Neuronal stem cell (in vitro differentiated cells): ENCODE measurements at regions not wholly inside any gene's neighbourhood (a gene's known extent, or its start where the extent isn't known, plus 50 kb on each side); places are given as distances from the start of the nearest gene placed in this dataset.
"Not testable (repeated sequence)": the region's sequence is repeated elsewhere in the genome, so short reads cannot be mapped to it uniquely, and the experiment has no call there.

Source experiments
- DNase-seq: peaks from one replicate; pipeline ENCODE4 v3.0.0-alpha.2; 2013; ENCODE audit warnings: low spot score
- H2AFZ ChIP-seq: one replicate; pipeline ENCODE4 v1.6.1; 2013; ENCODE audit warnings: mild to moderate bottlenecking, low read length, inconsistent platforms
- H2AK5ac ChIP-seq: 2 replicates; pipeline ENCODE4 v1.6.1; 2013; ENCODE audit warnings: low read depth, mild to moderate bottlenecking, inconsistent platforms, low read length, moderate library complexity, mixed read lengths
- H2BK120ac ChIP-seq: 2 replicates; pipeline ENCODE4 v1.6.1; 2013; ENCODE audit warnings: low read depth, mild to moderate bottlenecking, inconsistent platforms, low read length, moderate library complexity, mixed read lengths
- H2BK12ac ChIP-seq: one replicate; pipeline ENCODE4 v1.6.1; 2013; ENCODE audit warnings: low read length, inconsistent platforms
- H2BK15ac ChIP-seq: 2 replicates; pipeline ENCODE4 v1.6.1; 2013; ENCODE audit warnings: mild to moderate bottlenecking, low read length, inconsistent platforms, mixed read lengths
- H2BK5ac ChIP-seq: one replicate; pipeline ENCODE4 v1.6.1; 2013; ENCODE audit warnings: inconsistent platforms, mild to moderate bottlenecking, low read length, moderate library complexity
- H3K14ac ChIP-seq: one replicate; pipeline ENCODE4 v1.6.1; 2013; ENCODE audit warnings: low read length, inconsistent platforms
- H3K18ac ChIP-seq: 2 replicates; pipeline ENCODE4 v1.6.1; 2013; ENCODE audit warnings: low read length, inconsistent platforms
- H3K23ac ChIP-seq: 2 replicates; pipeline ENCODE4 v1.6.1; 2013; ENCODE audit warnings: low read depth, mild to moderate bottlenecking, mixed read lengths, low read length, inconsistent platforms; ENCODE audit not compliant: poor library complexity
- H3K27ac ChIP-seq: replicated peaks from 3 replicates; pipeline ENCODE4 v1.5.1; 2013; ENCODE audit warnings: low read length, inconsistent platforms
- H3K27me3 ChIP-seq, 3 experiments: 2 replicates each; pipeline ENCODE4 v1.6.1; 2013; ENCODE audit warnings: low read length in 3 of 3, mild to moderate bottlenecking in 2 of 3, inconsistent platforms in 1 of 3, low read depth in 1 of 3, mixed read lengths in 1 of 3, moderate library complexity in 1 of 3; ENCODE audit not compliant: control insufficient read depth in 3 of 3, insufficient read depth in 3 of 3
- H3K36me3 ChIP-seq, 2 donors: replicated peaks in 1 of 2; 2 replicates each; pipeline ENCODE4 v1.6.1; 2013; ENCODE audit warnings: low read length in 2 of 2; ENCODE audit not compliant: control insufficient read depth in 2 of 2, insufficient read depth in 2 of 2
- H3K4ac ChIP-seq: 2 replicates; pipeline ENCODE4 v1.6.1; 2013; ENCODE audit warnings: inconsistent platforms, mild to moderate bottlenecking, low read length, moderate library complexity
- H3K4me1 ChIP-seq, 2 donors: 1 replicate in 1 of 2; 2 replicates in 1 of 2; pipeline ENCODE4 v1.6.1; 2013; ENCODE audit warnings: low read length in 2 of 2, low read depth in 1 of 2; ENCODE audit not compliant: control insufficient read depth in 2 of 2, insufficient read depth in 1 of 2
- H3K4me2 ChIP-seq: one replicate; pipeline ENCODE4 v1.6.1; 2013; ENCODE audit warnings: mild to moderate bottlenecking, low read length, inconsistent platforms; ENCODE audit not compliant: insufficient read depth, poor library complexity, severe bottlenecking
- H3K4me3 ChIP-seq, 2 donors: 2 replicates each; pipeline ENCODE4 v1.5.1; 2013; ENCODE audit warnings: low read length in 2 of 2, mild to moderate bottlenecking in 2 of 2, inconsistent platforms in 1 of 2, moderate library complexity in 1 of 2
- H3K79me1 ChIP-seq: one replicate; pipeline ENCODE4 v1.6.1; 2013; ENCODE audit warnings: low read depth, mild to moderate bottlenecking, inconsistent platforms, low read length, moderate library complexity
- H3K9ac ChIP-seq: one replicate; pipeline ENCODE4 v1.6.1; 2013; ENCODE audit warnings: mild to moderate bottlenecking, low read depth, low read length, inconsistent platforms; ENCODE audit not compliant: poor library complexity
- H3K9me3 ChIP-seq, 2 donors: replicated peaks in 1 of 2; 2 replicates each; pipeline versions ENCODE3 to v1.6.1; 2013; ENCODE audit warnings: low read length in 2 of 2, mild to moderate bottlenecking in 2 of 2, inconsistent platforms in 1 of 2, low read depth in 1 of 2, mixed read lengths in 1 of 2, moderate library complexity in 1 of 2; ENCODE audit not compliant: control insufficient read depth in 2 of 2, insufficient read depth in 1 of 2
- H4K8ac ChIP-seq: one replicate; pipeline ENCODE4 v1.6.1; 2013; ENCODE audit warnings: low read depth, mild to moderate bottlenecking, inconsistent platforms, low read length, moderate library complexity
- H4K91ac ChIP-seq: one replicate; pipeline ENCODE4 v1.6.1; 2013; ENCODE audit warnings: low read length, low read depth, mild to moderate bottlenecking, inconsistent platforms; ENCODE audit not compliant: poor library complexity
- WGBS, 2 donors: extraction: QIAGEN DNeasy Blood & Tissue Kit; methylation state at CpG; one replicate each; pipeline ENCODE4 v1.1.7; 2013; ENCODE audit warnings: missing lambda C conversion rate in 2 of 2, mixed read lengths in 1 of 2; ENCODE audit not compliant: insufficient read length in 2 of 2, insufficient replicate concordance in 1 of 2; ENCODE audit errors: extremely low coverage in 2 of 2; 5-methylcytosine and 5-hydroxymethylcytosine counted together

GRCh38 chr6:78781001-78781400 is 86.3 kb upstream of the IRAK1BP1 start:
- WGBS, 2 donors, result no CpG with 5 or more reads among the region's 4 CpGs

GRCh38 chr6:78783366-78783765 is 84.0 kb upstream of the IRAK1BP1 start:
- not testable (repeated sequence) for H2BK120ac ChIP-seq, H2BK15ac ChIP-seq, H2BK5ac ChIP-seq, H3K18ac ChIP-seq, H3K4me3 ChIP-seq, H3K9me3 ChIP-seq, H3K9ac ChIP-seq, H3K27ac ChIP-seq, H3K36me3 ChIP-seq, H3K4ac ChIP-seq, H3K23ac ChIP-seq, H3K4me2 ChIP-seq, DNase-seq, H2AK5ac ChIP-seq, H2BK12ac ChIP-seq, H3K14ac ChIP-seq, H3K27me3 ChIP-seq, H4K91ac ChIP-seq, H4K8ac ChIP-seq, H3K4me1 ChIP-seq, H3K79me1 ChIP-seq, H2AFZ ChIP-seq
- no CpG with 5 or more reads among the region's 6 CpGs for WGBS, 2 donors

More at GRCh38 chr6:78781001-78781400, 86.3 kb upstream of the IRAK1BP1 start:
- H3K4ac ChIP-seq, result no peak overlapping the region
- no peak overlapping the region for H3K14ac ChIP-seq
- no peaks in the 10 kb centered on the region for H3K36me3 ChIP-seq
- H2BK120ac ChIP-seq, result no peak overlapping the region
- no peak overlapping the region for H3K23ac ChIP-seq
- no peak overlapping the region for H4K91ac ChIP-seq
- no peaks in the 10 kb centered on the region for H3K79me1 ChIP-seq
- H3K4me2 ChIP-seq, result no peak overlapping the region
- no peak overlapping the region for H2BK12ac ChIP-seq
- H3K9me3 ChIP-seq, result no peaks in the 10 kb centered on the region
- H3K9ac ChIP-seq, result no peak overlapping the region
- no peak overlapping the region for H2BK15ac ChIP-seq
- H2AFZ ChIP-seq, result no peak overlapping the region
- no peak overlapping the region for H3K18ac ChIP-seq
- no peak overlapping the region for H3K27ac ChIP-seq
- no peaks in the 10 kb centered on the region for H3K27me3 ChIP-seq
- no peaks in the 10 kb centered on the region for H3K4me1 ChIP-seq
- no peak overlapping the region for H2AK5ac ChIP-seq
- H2BK5ac ChIP-seq, result no peak overlapping the region
- DNase-seq, result no peak
- no peak overlapping the region for H4K8ac ChIP-seq
- no peak overlapping the region for H3K4me3 ChIP-seq

GRCh38 chr6:78797270-78797669 is 70.1 kb upstream of the IRAK1BP1 start:
- no peak for DNase-seq
- H3K4me2 ChIP-seq, result no peak overlapping the region
- no peak overlapping the region for H2BK12ac ChIP-seq
- H2AK5ac ChIP-seq, result no peak overlapping the region
- no peaks in the 10 kb centered on the region for H3K27me3 ChIP-seq
- H3K9me3 ChIP-seq, result no peaks in the 10 kb centered on the region
- no peak overlapping the region for H3K27ac ChIP-seq
- no peak overlapping the region for H2BK120ac ChIP-seq
- H3K23ac ChIP-seq, result no peak overlapping the region
- no peak overlapping the region for H3K9ac ChIP-seq
- no peak overlapping the region for H2BK15ac ChIP-seq
- no peak overlapping the region for H2AFZ ChIP-seq
- no peak overlapping the region for H4K91ac ChIP-seq
- no peak overlapping the region for H3K4me3 ChIP-seq
- no peaks in the 10 kb centered on the region for H3K4me1 ChIP-seq
- H3K14ac ChIP-seq, result no peak overlapping the region
- no peaks in the 10 kb centered on the region for H3K79me1 ChIP-seq
- no peak overlapping the region for H2BK5ac ChIP-seq
- H4K8ac ChIP-seq, result no peak overlapping the region
- H3K36me3 ChIP-seq, result no peaks in the 10 kb centered on the region
- no peak overlapping the region for H3K4ac ChIP-seq
- H3K18ac ChIP-seq, result no peak overlapping the region

- DNase-seq, result no peak
- Histone ChIP-seq H2BK120ac (no peak overlapping the region), H2AK5ac (no peak overlapping the region), H3K4ac (no peak overlapping the region), H3K27me3 (no peaks in the 10 kb centered on the region), H4K8ac (no peak overlapping the region), H4K91ac (no peak overlapping the region), H3K36me3 (no peaks in the 10 kb centered on the region), H3K4me2 (no peak overlapping the region), H3K4me3 (no peak overlapping the region), H3K23ac (no peak overlapping the region), H2BK12ac (no peak overlapping the region), H3K18ac (no peak overlapping the region), H2AFZ (no peak overlapping the region), H3K79me1 (no peaks in the 10 kb centered on the region), H3K27ac (no peak overlapping the region), H2BK5ac (no peak overlapping the region), H2BK15ac (no peak overlapping the region), H3K9me3 (no peaks in the 10 kb centered on the region), H3K4me1 (no peaks in the 10 kb centered on the region), H3K9ac (no peak overlapping the region), H3K14ac (no peak overlapping the region)
- no CpG with 5 or more reads among the region's 2 CpGs for WGBS, 2 donors
These were observed 67.7 kb upstream of the IRAK1BP1 start for GRCh38 chr6:78799682-78800081.
